HCT116 (cell line): ENCODE measurements at regions not wholly inside any gene's neighbourhood (a gene's known extent, or its start where the extent isn't known, plus 50 kb on each side); places are given as distances from the start of the nearest gene placed in this dataset.

Experiments
- ATAC-seq: fragments of 200-7000 bp; cut with Tn5 transposase; 2 replicates; pipeline ENCODE4 v1.9.1; 2020; ENCODE audit warnings: mild to moderate bottlenecking, moderate library complexity
- BruUV-seq: library from RNA; stranded (reverse); fragments of 400-500 nt; replicated peaks from 2 replicates; lab custom pipeline; 2021; lab: Mats Ljungman, UMichigan
- CTCF ChIA-PET: fragments of 300-600 bp; sonication (Branson Sonifier 250); formaldehyde crosslinking; loops from one replicate; lab custom pipeline; 2021; ENCODE audit warnings: antibody characterized with exemption; lab: Charles Lee
- POLR2A ChIA-PET: fragments of 300-600, 350-600 bp; sonication (Branson Sonifier 250); formaldehyde crosslinking; loops from one replicate; lab custom pipeline; 2021; ENCODE audit warnings: antibody characterized with exemption; lab: Charles Lee
- RAD21 ChIA-PET, 2 experiments: fragments of 300-600 bp; sonication (Branson Sonifier 250); formaldehyde crosslinking; loops; one replicate each; lab custom pipeline; 2023; ENCODE audit warnings: low total read pairs in 2 of 2; ENCODE audit not compliant: uncharacterized antibody in 2 of 2, unreplicated experiment in 2 of 2, low non-redundant PET in 1 of 2; lab: Charles Lee
- DNase-seq: peaks from one replicate; pipeline ENCODE4 v3.0.0-alpha.2; 2010; ENCODE audit warnings: low read depth, low spot score
- H2AFZ ChIP-seq: fragments of 200-600 bp; shearing (Covaris generic), sonication (generic); 2 replicates; pipeline ENCODE4 v1.6.1; 2017; ENCODE audit warnings: low read depth, mixed run types, mixed read lengths, antibody characterized with exemption, low read length; ENCODE audit not compliant: poor library complexity, severe bottlenecking
- H3K27ac ChIP-seq: 2 replicates; pipeline ENCODE4 v1.5.1; 2012; ENCODE audit warnings: low read depth, low read length
- H3K27me3 ChIP-seq: fragments of 200-600 bp; sonication (generic); 2 replicates; pipeline ENCODE4 v1.6.1; 2016; ENCODE audit warnings: mixed run types, low read length, mixed read lengths; ENCODE audit not compliant: insufficient read depth
- H3K36me3 ChIP-seq, 2 experiments: fragments of 200-500 bp in 1 of 2; fragments of 200-600 bp in 1 of 2; sonication (Bioruptor generic) in 1 of 2; sonication (generic) in 1 of 2; 2 replicates each; pipeline versions ENCODE4 v1.5.1 to v1.6.1; 2014 to 2016; ENCODE audit warnings: low read length in 2 of 2, inconsistent platforms in 1 of 2, mixed read lengths in 1 of 2, mixed run types in 1 of 2; ENCODE audit not compliant: insufficient read depth in 2 of 2, control insufficient read depth in 1 of 2
- H3K4me1 ChIP-seq, 2 experiments: fragments of 200-600 bp in 1 of 2; sonication (generic) in 1 of 2; 2 replicates each; pipeline versions ENCODE4 v1.5.1 to v1.6.1; 2012 to 2017; ENCODE audit warnings: low read length in 2 of 2, inconsistent platforms in 1 of 2, mild to moderate bottlenecking in 1 of 2, mixed read lengths in 1 of 2, mixed run types in 1 of 2, moderate library complexity in 1 of 2; ENCODE audit not compliant: insufficient read depth in 2 of 2, control insufficient read depth in 1 of 2
- H3K4me2 ChIP-seq: fragments of 200-600 bp; sonication (generic); 2 replicates; pipeline ENCODE4 v1.6.1; 2017; ENCODE audit warnings: mixed run types, low read length, mixed read lengths
- H3K4me3 ChIP-seq, 2 experiments: fragments of 200-600 bp in 1 of 2; sonication (generic) in 1 of 2; replicated peaks in 1 of 2; 2 replicates each; pipeline ENCODE4 v1.5.1; 2011 to 2016; ENCODE audit warnings: low read length in 2 of 2, control low read depth in 1 of 2, low read depth in 1 of 2, mild to moderate bottlenecking in 1 of 2, mixed read lengths in 1 of 2, mixed run types in 1 of 2
- H3K79me2 ChIP-seq: fragments of 200-600 bp; sonication (generic); 2 replicates; pipeline ENCODE4 v1.6.1; 2017; ENCODE audit warnings: mild to moderate bottlenecking, mixed run types, low read length, moderate library complexity, mixed read lengths; ENCODE audit not compliant: insufficient read depth
- H3K9ac ChIP-seq: fragments of 200-600 bp; sonication (generic); 2 replicates; pipeline ENCODE4 v1.6.1; 2016; ENCODE audit warnings: low read length, mixed read lengths
- H3K9me2 ChIP-seq: fragments of 200-600 bp; sonication (generic), shearing (Covaris generic); 2 replicates; pipeline ENCODE4 v1.6.1; 2017; ENCODE audit warnings: mixed run types, mild to moderate bottlenecking, moderate library complexity; ENCODE audit not compliant: insufficient read depth
- H3K9me3 ChIP-seq, 2 experiments: fragments of 200-500 bp in 1 of 2; fragments of 200-600 bp in 1 of 2; sonication (Bioruptor generic) in 1 of 2; sonication (generic) in 1 of 2; 2 replicates each; pipeline ENCODE4 v1.6.1; 2014 to 2017; ENCODE audit warnings: low read length in 2 of 2, mixed read lengths in 2 of 2, inconsistent platforms in 1 of 2, low read depth in 1 of 2, mild to moderate bottlenecking in 1 of 2, mixed run types in 1 of 2, moderate library complexity in 1 of 2; ENCODE audit not compliant: control insufficient read depth in 1 of 2, insufficient read depth in 1 of 2
- H4K20me1 ChIP-seq: fragments of 200-600 bp; sonication (generic), shearing (Covaris generic); 2 replicates; pipeline ENCODE4 v1.6.1; 2017; ENCODE audit warnings: mixed run types, mild to moderate bottlenecking, moderate library complexity; ENCODE audit not compliant: insufficient read depth
- CTCF ChIP-seq, 3 experiments: fragments of 200-600 bp in 1 of 3; sonication (generic) in 1 of 3; IDR thresholded peaks in 2 of 3; conservative IDR thresholded peaks in 1 of 3; 2 replicates each; pipeline ENCODE4 v1.5.1; 2012 to 2017; ENCODE audit warnings: low read depth in 2 of 3, low read length in 2 of 3, antibody characterized with exemption in 1 of 3, borderline replicate concordance in 1 of 3, control low read depth in 1 of 3, mild to moderate bottlenecking in 1 of 3, mixed read lengths in 1 of 3, mixed run types in 1 of 3, moderate library complexity in 1 of 3; ENCODE audit not compliant: insufficient read depth in 1 of 3
- EGR1 ChIP-seq: IDR thresholded peaks from 2 replicates; pipeline ENCODE4 v1.6.1; 2012; ENCODE audit warnings: low read depth
- ELF1 ChIP-seq: IDR thresholded peaks from 2 replicates; pipeline ENCODE4 v1.6.1; 2012; ENCODE audit warnings: low read depth, borderline replicate concordance
- MAX ChIP-seq: IDR thresholded peaks from 2 replicates; pipeline ENCODE4 v1.6.1; 2012
- REST ChIP-seq: IDR thresholded peaks from 2 replicates; pipeline ENCODE4 v1.6.1; 2012; ENCODE audit warnings: low read depth
- SRF ChIP-seq: IDR thresholded peaks from 2 replicates; pipeline ENCODE4 v1.6.1; 2012; ENCODE audit warnings: low read depth
- TCF7L2 ChIP-seq: IDR thresholded peaks from 2 replicates; pipeline ENCODE4 v1.7.0; 2011; ENCODE audit warnings: borderline replicate concordance, inconsistent platforms; ENCODE audit not compliant: insufficient read depth, insufficient read length; ENCODE audit errors: extremely low read depth
- ZNF274 ChIP-seq: fragments of 200-500 bp; sonication (Bioruptor generic); IDR thresholded peaks from 2 replicates; pipeline ENCODE4 v1.6.1; 2014; ENCODE audit warnings: mild to moderate bottlenecking, low read depth, low read length, inconsistent platforms
- intact Hi-C: fragments of 100-400 bp; cut with micrococcal nuclease; formaldehyde crosslinking; loops from 2 replicates; pipeline ENCODE4 v1.10.0; 2022
- TF ChIP-seq, protein P1 (sequence below): IDR thresholded peaks from 2 replicates; pipeline ENCODE4 v1.6.1; 2011; ENCODE audit warnings: mild to moderate bottlenecking, low read length, moderate library complexity; ENCODE audit not compliant: insufficient replicate concordance; ENCODE audit errors: extremely low read depth

DNA sequence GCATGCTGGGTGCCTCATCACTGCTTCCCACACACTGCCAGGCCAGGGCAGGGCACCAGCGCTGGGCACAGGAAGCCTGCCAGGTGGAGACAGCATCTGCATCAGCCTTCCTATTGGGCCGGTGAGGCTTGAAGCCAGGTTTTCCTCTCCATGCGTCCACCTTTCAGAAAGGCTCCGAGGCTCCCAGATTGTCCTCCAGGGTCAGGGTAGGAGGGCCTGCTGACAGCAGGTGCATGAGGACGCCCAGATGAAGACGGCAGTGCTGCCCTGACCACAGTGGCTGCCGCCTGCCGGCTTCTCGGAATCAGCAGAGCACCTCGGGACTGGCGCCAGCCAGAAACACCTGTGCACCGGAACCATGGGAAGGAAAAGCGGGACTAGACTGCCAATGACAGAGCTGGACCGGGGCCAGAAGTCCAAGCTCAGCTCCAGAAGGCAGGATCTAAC, 170.5 kb upstream of the CST7 start:
- Histone ChIP-seq H3K4me2 (no peak overlapping the region), H3K36me3 (no peaks in the 10 kb centered on the region), H2AFZ (no peak overlapping the region), H3K9me2 (no peaks in the 10 kb centered on the region), H4K20me1 (no peaks in the 10 kb centered on the region), H3K4me1 (0 out of 4 replicates have a peak, but pooled peaks cover 0 to 4% of the 10 kb centered on the region in 2 experiments), H3K27ac (no peak overlapping the region), H3K9me3 (0 out of 4 replicates have a peak, but pooled peaks cover 0 to 5% of the 10 kb centered on the region in 2 experiments), H3K9ac (no peak overlapping the region), H3K27me3 (peaks cover 35% of the 10 kb centered on the region), H3K4me3 (no peak overlapping the region)
- no peak for ATAC-seq
- no TSS peak for BruUV-seq
- intact Hi-C loops: no loop called here
- TF ChIP-seq MAX (no peak), TCF7L2 (no peak), EGR1 (no peak), REST (no peak), SRF (no peak), ZNF274 (no peak), ELF1 (no peak), CTCF (IDR thresholded peaks at IDR 0.05 in 2 of 3, conservative IDR thresholded peaks at IDR 0.05 in 1 of 3; ENCODE audit: borderline replicate concordance in 1 of 3, insufficient read depth in 1 of 3, low read depth in 2 of 3, low read length in 2 of 3) (no peak)
- TF ChIP-seq, protein P1, sequence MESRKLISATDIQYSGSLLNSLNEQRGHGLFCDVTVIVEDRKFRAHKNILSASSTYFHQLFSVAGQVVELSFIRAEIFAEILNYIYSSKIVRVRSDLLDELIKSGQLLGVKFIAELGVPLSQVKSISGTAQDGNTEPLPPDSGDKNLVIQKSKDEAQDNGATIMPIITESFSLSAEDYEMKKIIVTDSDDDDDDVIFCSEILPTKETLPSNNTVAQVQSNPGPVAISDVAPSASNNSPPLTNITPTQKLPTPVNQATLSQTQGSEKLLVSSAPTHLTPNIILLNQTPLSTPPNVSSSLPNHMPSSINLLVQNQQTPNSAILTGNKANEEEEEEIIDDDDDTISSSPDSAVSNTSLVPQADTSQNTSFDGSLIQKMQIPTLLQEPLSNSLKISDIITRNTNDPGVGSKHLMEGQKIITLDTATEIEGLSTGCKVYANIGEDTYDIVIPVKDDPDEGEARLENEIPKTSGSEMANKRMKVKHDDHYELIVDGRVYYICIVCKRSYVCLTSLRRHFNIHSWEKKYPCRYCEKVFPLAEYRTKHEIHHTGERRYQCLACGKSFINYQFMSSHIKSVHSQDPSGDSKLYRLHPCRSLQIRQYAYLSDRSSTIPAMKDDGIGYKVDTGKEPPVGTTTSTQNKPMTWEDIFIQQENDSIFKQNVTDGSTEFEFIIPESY: no peak
- TF ChIP-seq, all 23 proteins: peak for 0
- ChIA-PET POLR2A (no interaction called here), CTCF (no interaction called here), RAD21 (no interaction called here)
- H3K79me2 ChIP-seq: no peaks in the 10 kb centered on the region
- DNase-seq: no peak
